GM12865 (cell line): ENCODE measurements at regions not wholly inside any gene's neighbourhood (a gene's known extent, or its start where the extent isn't known, plus 50 kb on each side); places are given as distances from the start of the nearest gene placed in this dataset.

Source experiments
- DNase-seq: peaks from one replicate; pipeline ENCODE4 v3.0.0; 2010; ENCODE audit warnings: low read depth
- H3K4me3 ChIP-seq: 2 replicates; pipeline ENCODE4 v1.5.1; 2011; ENCODE audit warnings: mild to moderate bottlenecking, low read depth, low read length, control low read depth
- CTCF ChIP-seq: IDR thresholded peaks from 2 replicates; pipeline ENCODE4 v1.5.1; 2011; ENCODE audit warnings: low read length, control low read depth, low read depth, inconsistent platforms; ENCODE audit not compliant: insufficient read depth; ENCODE audit errors: missing control alignments

DNA sequence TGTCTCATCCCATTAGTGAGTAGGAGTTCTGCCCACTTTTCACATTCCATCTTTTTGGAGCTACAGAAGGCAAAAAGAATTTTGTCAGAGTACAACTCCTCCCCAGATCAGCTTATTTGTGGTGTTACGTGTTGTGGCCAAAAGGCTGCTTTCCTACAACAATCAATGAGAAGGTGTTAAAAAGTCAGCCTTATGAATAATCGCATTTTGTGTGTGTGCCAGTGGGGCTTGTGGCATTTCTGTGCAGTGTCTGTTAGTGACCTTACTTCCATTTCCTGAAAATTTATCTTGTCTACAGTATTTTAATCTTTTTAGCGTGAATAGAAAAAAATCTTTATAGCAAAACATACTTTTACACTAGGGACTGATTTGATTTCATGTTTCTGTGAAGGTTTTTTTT lies 458.3 kb upstream of the LCORL start:
- no peak for TF ChIP-seq CTCF
- no peak overlapping the region for H3K4me3 ChIP-seq
- no peak for DNase-seq

- no peak for TF ChIP-seq CTCF
- H3K4me3 ChIP-seq, result no peak overlapping the region
- DNase-seq, result no peak
Observed at GRCh38 chr4:18463987-18464559, 442.5 kb upstream of the LCORL start.

- no peak overlapping the region for H3K4me3 ChIP-seq
- DNase-seq, result no peak
- TF ChIP-seq CTCF, result no peak
Observed at GRCh38 chr4:18458465-18458864, 436.9 kb upstream of the LCORL start.

DNA sequence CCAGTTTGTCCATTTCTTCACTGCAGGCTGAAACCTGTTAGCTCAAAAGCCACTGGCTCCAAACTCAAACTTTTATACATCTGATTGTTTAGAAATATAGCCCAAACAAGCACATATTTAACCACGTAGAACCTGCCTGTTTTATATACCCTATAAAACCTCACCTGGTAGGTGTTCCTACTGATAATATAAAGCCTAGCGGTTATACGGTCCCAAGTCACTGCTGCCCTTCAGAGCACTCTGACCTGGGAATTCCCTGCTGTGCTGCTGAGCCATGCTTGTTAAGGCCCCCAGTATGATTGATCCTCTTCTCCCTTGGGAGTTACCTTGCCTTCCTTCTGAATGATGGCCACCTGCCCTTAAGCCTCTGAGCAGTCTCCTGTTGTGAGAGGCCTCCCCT lies 432.8 kb upstream of the LCORL start:
- no peak for DNase-seq
- no peak for TF ChIP-seq CTCF
- H3K4me3 ChIP-seq, result no peak overlapping the region

GRCh38 chr4:18445110-18445509 lies 423.6 kb upstream of the LCORL start:
- no peak for TF ChIP-seq CTCF
- DNase-seq, result no peak
- H3K4me3 ChIP-seq, result no peak overlapping the region

DNA sequence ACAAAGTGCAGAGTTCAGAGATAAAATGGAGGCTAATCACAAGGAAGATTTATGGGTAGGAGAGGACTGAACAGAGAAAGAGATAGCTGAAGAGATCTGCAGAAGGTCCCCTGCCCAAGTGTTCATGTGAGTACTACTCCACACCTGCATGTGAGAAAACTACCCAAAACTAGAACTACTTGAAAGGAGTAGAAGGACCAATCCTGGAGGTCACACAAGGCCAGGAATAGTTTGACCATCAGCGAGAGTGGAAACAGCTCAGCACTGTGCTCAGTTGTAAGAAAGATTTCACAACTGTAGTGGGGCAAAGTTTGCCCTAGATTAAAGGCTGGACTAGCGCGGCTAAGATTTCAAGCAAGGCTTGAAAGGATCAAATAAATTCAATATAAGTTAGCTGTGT lies 422.7 kb upstream of the LCORL start:
- no peak for TF ChIP-seq CTCF
- no peak overlapping the region for H3K4me3 ChIP-seq
- no peak for DNase-seq

- no peak for DNase-seq
- no peak for TF ChIP-seq CTCF
- H3K4me3 ChIP-seq, result no peak overlapping the region
Observed at GRCh38 chr4:18442957-18443356, 421.4 kb upstream of the LCORL start.
